ENCODE measurements at regions not wholly inside any gene's neighbourhood (a gene's known extent, or its start where the extent isn't known, plus 50 kb on each side); places are given as distances from the start of the nearest gene placed in this dataset.
"Not testable (repeated sequence)": the region's sequence is repeated elsewhere in the genome, so short reads cannot be mapped to it uniquely, and the experiment has no call there.

GRCh38 chr10:56104487-56104886 lies 256.6 kb downstream of the ZWINT start:
- ChIA-PET CTCF (no interaction called here), POLR2A (no interaction called here)
- Histone ChIP-seq H3K9me3 (ENCODE audit: control insufficient read depth, insufficient read depth, low read length) (peaks cover 11% of the 10 kb centered on the region), H3K27ac (ENCODE audit: low read depth, low read length) (no peak overlapping the region), H3K4me3 (ENCODE audit: low read depth, low read length) (no peak overlapping the region), H3K27me3 (ENCODE audit: control insufficient read depth, insufficient read depth, low read length) (no peaks in the 10 kb centered on the region)
- TF ChIP-seq CTCF (IDR thresholded peaks at IDR 0.05; ENCODE audit: low read depth, low read length): no peak
- no peak for DNase-seq (ENCODE audit: low read depth, low spot score)

GRCh38 chr10:56096226-56096517 lies 264.9 kb downstream of the ZWINT start:
- no peak for DNase-seq (ENCODE audit: low read depth, low spot score)
- Histone ChIP-seq H3K27ac (ENCODE audit: low read depth, low read length) (no peak overlapping the region), H3K4me3 (ENCODE audit: low read depth, low read length) (no peak overlapping the region), H3K27me3 (ENCODE audit: control insufficient read depth, insufficient read depth, low read length) (no peaks in the 10 kb centered on the region), H3K9me3 (ENCODE audit: control insufficient read depth, insufficient read depth, low read length) (peaks cover 13% of the 10 kb centered on the region)
- CTCF ChIA-PET: no interaction called here
- no peak for TF ChIP-seq CTCF (IDR thresholded peaks at IDR 0.05; ENCODE audit: low read depth, low read length)
- POLR2A ChIA-PET: no interaction called here

GRCh38 chr10:56095506-56096225 lies 265.4 kb downstream of the ZWINT start:
- Histone ChIP-seq H3K27me3 (ENCODE audit: control insufficient read depth, insufficient read depth, low read length) (no peaks in the 10 kb centered on the region), H3K4me3 (ENCODE audit: low read depth, low read length) (no peak overlapping the region), H3K27ac (ENCODE audit: low read depth, low read length) (no peak overlapping the region), H3K9me3 (ENCODE audit: control insufficient read depth, insufficient read depth, low read length) (peaks cover 17% of the 10 kb centered on the region)
- CTCF ChIA-PET: no interaction called here
- TF ChIP-seq CTCF (IDR thresholded peaks at IDR 0.05; ENCODE audit: low read depth, low read length): no peak
- POLR2A ChIA-PET: no interaction called here
- no peak for DNase-seq (ENCODE audit: low read depth, low spot score)

- CTCF ChIA-PET; POLR2A ChIA-PET; H3K4me3 ChIP-seq (ENCODE audit: low read depth, low read length); H3K27me3 ChIP-seq (ENCODE audit: control insufficient read depth, insufficient read depth, low read length); DNase-seq (ENCODE audit: low read depth, low spot score); H3K27ac ChIP-seq (ENCODE audit: low read depth, low read length): not testable (repeated sequence)
- H3K9me3 ChIP-seq (ENCODE audit: control insufficient read depth, insufficient read depth, low read length): peaks cover 16% of the 10 kb centered on the region
Observed at GRCh38 chr10:56093645-56094044, 267.4 kb downstream of the ZWINT start.

- ChIA-PET CTCF (no interaction called here), POLR2A (no interaction called here)
- DNase-seq (ENCODE audit: low read depth, low spot score): no peak
- Histone ChIP-seq H3K27me3 (ENCODE audit: control insufficient read depth, insufficient read depth, low read length) (no peaks in the 10 kb centered on the region), H3K9me3 (ENCODE audit: control insufficient read depth, insufficient read depth, low read length) (peaks cover 16% of the 10 kb centered on the region), H3K27ac (ENCODE audit: low read depth, low read length) (no peak overlapping the region), H3K4me3 (ENCODE audit: low read depth, low read length) (no peak overlapping the region)
- no peak for TF ChIP-seq CTCF (IDR thresholded peaks at IDR 0.05; ENCODE audit: low read depth, low read length)
Observed at GRCh38 chr10:56091872-56092271, 269.2 kb downstream of the ZWINT start.
